GM23338 (cell line): ENCODE measurements at regions not wholly inside any gene's neighbourhood (a gene's known extent, or its start where the extent isn't known, plus 50 kb on each side); places are given as distances from the start of the nearest gene placed in this dataset.

ENCODE experiments used
- ATAC-seq: fragments of 200-7000 bp; cut with Tn5 transposase; 3 replicates; pipeline ENCODE4 v1.9.1; 2020
- DNase-seq: peaks from one replicate; pipeline ENCODE4 v3.0.0-alpha.2; 2015; ENCODE audit warnings: low spot score
- H2AFZ ChIP-seq: fragments of 200-600 bp; sonication (generic); 2 replicates; pipeline ENCODE4 v1.8.0; 2016; ENCODE audit warnings: antibody characterized with exemption, mild to moderate bottlenecking, moderate library complexity
- H3F3A ChIP-seq: fragments of 200-600 bp; sonication (generic); replicated peaks from 2 replicates; pipeline ENCODE4 v1.8.0; 2017; ENCODE audit warnings: antibody characterized with exemption, mixed run types, low read depth
- H3K27ac ChIP-seq: fragments of 200-600 bp; sonication (generic); 2 replicates; pipeline ENCODE4 v1.6.1; 2016; ENCODE audit warnings: low read depth
- H3K27me3 ChIP-seq: fragments of 200-600 bp; sonication (generic); 2 replicates; pipeline ENCODE4 v1.8.0; 2016; ENCODE audit warnings: mild to moderate bottlenecking, mixed run types, moderate library complexity; ENCODE audit not compliant: insufficient read depth
- H3K36me3 ChIP-seq: fragments of 200-600 bp; sonication (generic); 2 replicates; pipeline ENCODE4 v1.8.0; 2016; ENCODE audit warnings: mild to moderate bottlenecking; ENCODE audit not compliant: insufficient read depth
- H3K4me1 ChIP-seq: fragments of 200-600 bp; sonication (generic); 2 replicates; pipeline ENCODE4 v1.8.0; 2016; ENCODE audit warnings: mild to moderate bottlenecking, moderate library complexity; ENCODE audit not compliant: insufficient read depth
- H3K4me2 ChIP-seq: fragments of 200-600 bp; sonication (generic); 2 replicates; pipeline ENCODE4 v1.7.1; 2017; ENCODE audit warnings: mixed run types
- H3K4me3 ChIP-seq: fragments of 200-600 bp; sonication (generic); 2 replicates; pipeline ENCODE4 v1.6.1; 2016; ENCODE audit warnings: mixed run types
- H3K79me2 ChIP-seq: fragments of 200-600 bp; sonication (generic); replicated peaks from 2 replicates; pipeline ENCODE4 v1.8.0; 2017; ENCODE audit warnings: mild to moderate bottlenecking; ENCODE audit not compliant: insufficient read depth
- H3K9me2 ChIP-seq: fragments of 200-600 bp; sonication (generic); 2 replicates; pipeline ENCODE4 v1.8.0; 2017; ENCODE audit not compliant: insufficient read depth
- H4K20me1 ChIP-seq: fragments of 200-600 bp; sonication (generic); replicated peaks from 2 replicates; pipeline ENCODE4 v1.8.0; 2017; ENCODE audit warnings: mild to moderate bottlenecking; ENCODE audit not compliant: insufficient read depth
- H3K27ac Mint-ChIP-seq: 2 replicates; pipeline ENCODE4 v1.8.0; 2020; ENCODE audit warnings: inconsistent platforms, mild to moderate bottlenecking, moderate library complexity, mixed read lengths
- H3K27me3 Mint-ChIP-seq: 3 replicates; pipeline ENCODE4 v1.8.0; 2022; ENCODE audit warnings: low read depth, mild to moderate bottlenecking, moderate library complexity, mixed read lengths, inconsistent platforms; ENCODE audit not compliant: insufficient read depth, poor library complexity
- H3K36me3 Mint-ChIP-seq: 3 replicates; pipeline ENCODE4 v1.8.0; 2021; ENCODE audit warnings: low read depth, mild to moderate bottlenecking, inconsistent platforms, moderate library complexity, mixed read lengths
- H3K4me1 Mint-ChIP-seq: 3 replicates; pipeline ENCODE4 v1.8.0; 2020; ENCODE audit warnings: mild to moderate bottlenecking, inconsistent platforms, mixed read lengths
- H3K4me3 Mint-ChIP-seq: 3 replicates; pipeline ENCODE4 v1.8.0; 2021; ENCODE audit warnings: moderate library complexity, mild to moderate bottlenecking, inconsistent platforms, mixed read lengths
- H3K9me3 Mint-ChIP-seq: 3 replicates; pipeline ENCODE4 v1.8.0; 2020; ENCODE audit warnings: moderate library complexity, mild to moderate bottlenecking, inconsistent platforms, mixed read lengths
- CREB1 ChIP-seq: fragments of 250-450 bp; sonication (Bioruptor Pico); IDR thresholded peaks from 2 replicates; pipeline ENCODE4 v1.5.0; 2020; ENCODE audit warnings: low read depth, mild to moderate bottlenecking, moderate library complexity
- CTCF ChIP-seq, 2 experiments: fragments of 200-600 bp in 1 of 2; sonication (generic) in 1 of 2; conservative IDR thresholded peaks; 2 replicates each; pipeline versions ENCODE4 v1.5.1 to v1.6.1; 2016 to 2017; ENCODE audit warnings: antibody characterized with exemption in 2 of 2, low read depth in 2 of 2, mild to moderate bottlenecking in 2 of 2, moderate library complexity in 1 of 2
- EZH2 ChIP-seq: fragments of 200-600 bp; sonication (generic); IDR thresholded peaks from one replicate; pipeline ENCODE4 v1.8.0; 2017; ENCODE audit warnings: antibody characterized with exemption, mild to moderate bottlenecking, low read depth; ENCODE audit not compliant: unreplicated experiment
- EZH2phosphoT487 ChIP-seq: fragments of 200-600 bp; sonication (generic); IDR thresholded peaks from one replicate; pipeline ENCODE4 v1.8.1; 2018; ENCODE audit warnings: antibody characterized with exemption; ENCODE audit not compliant: unreplicated experiment
- JUNB ChIP-seq: IDR thresholded peaks from one replicate; pipeline ENCODE4 v1.6.1; 2016; ENCODE audit warnings: antibody characterized with exemption; ENCODE audit not compliant: unreplicated experiment
- NANOG ChIP-seq: IDR thresholded peaks from 2 replicates; pipeline ENCODE4 v1.6.1; 2016; ENCODE audit warnings: antibody characterized with exemption, borderline replicate concordance
- POLR2AphosphoS5 ChIP-seq: IDR thresholded peaks from 2 replicates; pipeline ENCODE4 v1.6.1; 2016; ENCODE audit warnings: antibody characterized with exemption, low read depth
- REST ChIP-seq: IDR thresholded peaks from one replicate; pipeline ENCODE4 v1.6.1; 2018; ENCODE audit warnings: antibody characterized with exemption; ENCODE audit not compliant: unreplicated experiment
- STAT1 ChIP-seq: IDR thresholded peaks from one replicate; pipeline ENCODE4 v1.6.1; 2016; ENCODE audit warnings: antibody characterized with exemption; ENCODE audit not compliant: unreplicated experiment
- ZNF114 ChIP-seq: fragments of 250-450 bp; sonication (Bioruptor Pico); IDR thresholded peaks from 2 replicates; pipeline ENCODE4 v1.5.0; 2020; ENCODE audit warnings: mild to moderate bottlenecking, moderate library complexity
- ZNF462 ChIP-seq: fragments of 250-450 bp; sonication (Bioruptor Pico); IDR thresholded peaks from 2 replicates; pipeline ENCODE4 v1.5.0; 2020; ENCODE audit warnings: mild to moderate bottlenecking, moderate library complexity

- Histone ChIP-seq H3K79me2 (no peaks in the 10 kb centered on the region), H3K9me2 (no peaks in the 10 kb centered on the region), H3K4me1 (0 out of 2 replicates have a peak, but pooled peaks cover 5% of the 10 kb centered on the region), H3K27me3 (no peaks in the 10 kb centered on the region), H3K4me3 (no peak overlapping the region), H4K20me1 (no peaks in the 10 kb centered on the region), H3K4me2 (no peak overlapping the region), H3K36me3 (peaks cover 5% of the 10 kb centered on the region; the same call in 1 of the 2 replicates), H3F3A (no peaks in the 10 kb centered on the region), H3K27ac (no peak overlapping the region), H2AFZ (no peak overlapping the region)
- no peak for DNase-seq
- no peak overlapping the region for H3K4me3 Mint-ChIP-seq
- H3K9me3 Mint-ChIP-seq = peaks cover 9% of the 10 kb centered on the region
- H3K27ac Mint-ChIP-seq = no peak overlapping the region
- peaks cover 11% of the 10 kb centered on the region; the same call in 2 of the 3 replicates for H3K36me3 Mint-ChIP-seq
- ATAC-seq = no peak
- TF ChIP-seq POLR2AphosphoS5 = no peak
- TF ChIP-seq EZH2phosphoT487 = no peak
- TF ChIP-seq REST = no peak
- no peak for TF ChIP-seq EZH2
- TF ChIP-seq CREB1 (CRISPR knock-in tag) = no peak
- TF ChIP-seq STAT1 = no peak
- no peak for TF ChIP-seq NANOG
- H3K4me1 Mint-ChIP-seq = peaks cover 4% of the 10 kb centered on the region; the same call in 2 of the 3 replicates
- no peaks in the 10 kb centered on the region for H3K27me3 Mint-ChIP-seq
Observed at GRCh38 chr2:82964341-82964740, 1494.7 kb downstream of the SUCLG1 start.

- no peaks in the 10 kb centered on the region for H3K79me2 ChIP-seq
- H3K27ac ChIP-seq = no peak overlapping the region
- Mint-ChIP-seq H3K9me3 (peaks cover 5% of the 10 kb centered on the region), H3K36me3 (peaks cover 5% of the 10 kb centered on the region; the same call in 2 of the 3 replicates), H3K27me3 (no peaks in the 10 kb centered on the region), H3K27ac (no peak overlapping the region), H3K4me3 (no peak overlapping the region), H3K4me1 (peaks cover 9% of the 10 kb centered on the region)
- no peaks in the 10 kb centered on the region for H3F3A ChIP-seq
- H2AFZ ChIP-seq = no peak overlapping the region
- H3K4me3 ChIP-seq = no peak overlapping the region
- DNase-seq (no peak), ATAC-seq (no peak)
- no peaks in the 10 kb centered on the region for H3K27me3 ChIP-seq
- H3K4me2 ChIP-seq = no peak overlapping the region
- H3K9me2 ChIP-seq = no peaks in the 10 kb centered on the region
- peaks cover 5% of the 10 kb centered on the region; the same call in 1 of the 2 replicates for H3K36me3 ChIP-seq
- no peaks in the 10 kb centered on the region for H4K20me1 ChIP-seq
- peaks cover 11% of the 10 kb centered on the region; the same call in 1 of the 2 replicates for H3K4me1 ChIP-seq
- TF ChIP-seq ZNF462 (CRISPR knock-in tag) = no peak
- TF ChIP-seq EZH2 = no peak
- no peak for TF ChIP-seq CREB1 (CRISPR knock-in tag)
- no peak for TF ChIP-seq CTCF (conservative IDR thresholded peaks at IDR 0.05; ENCODE audit: low read depth in 2 of 2)
- no peak for TF ChIP-seq POLR2AphosphoS5
- TF ChIP-seq NANOG = no peak
- no peak for TF ChIP-seq ZNF114 (CRISPR knock-in tag)
- TF ChIP-seq JUNB = no peak
Observed at GRCh38 chr2:82959727-82960126, 1499.4 kb downstream of the SUCLG1 start.
